Fibroblast of skin of left quadriceps (primary cell): ENCODE measurements at regions not wholly inside any gene's neighbourhood (a gene's known extent, or its start where the extent isn't known, plus 50 kb on each side); places are given as distances from the start of the nearest gene placed in this dataset.

Experiments
- DNase-seq, 2 experiments: peaks; one replicate each; pipeline ENCODE4 v3.0.0-alpha.2; 2013; ENCODE audit warnings: low read depth in 2 of 2

DNA sequence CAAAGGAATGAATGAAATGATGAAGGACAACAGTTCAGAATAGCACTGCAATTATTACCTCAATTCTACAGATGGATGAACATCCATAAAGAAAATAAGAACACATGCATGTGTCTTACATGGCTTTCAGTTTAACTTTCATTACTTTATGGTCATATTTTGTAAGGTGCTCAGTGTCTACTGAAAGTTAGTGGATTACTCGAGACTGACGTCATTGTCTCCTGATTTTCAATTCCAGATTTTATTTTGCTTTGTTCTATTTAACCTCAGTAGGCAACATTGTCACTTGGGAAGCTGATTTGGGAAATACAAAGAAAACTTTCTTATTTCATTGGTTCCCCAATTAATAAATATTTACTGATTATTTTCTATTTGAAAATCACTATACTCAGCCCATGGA, 363.7 kb downstream of the CHSY3 start:
- DNase-seq = no peak

DNA sequence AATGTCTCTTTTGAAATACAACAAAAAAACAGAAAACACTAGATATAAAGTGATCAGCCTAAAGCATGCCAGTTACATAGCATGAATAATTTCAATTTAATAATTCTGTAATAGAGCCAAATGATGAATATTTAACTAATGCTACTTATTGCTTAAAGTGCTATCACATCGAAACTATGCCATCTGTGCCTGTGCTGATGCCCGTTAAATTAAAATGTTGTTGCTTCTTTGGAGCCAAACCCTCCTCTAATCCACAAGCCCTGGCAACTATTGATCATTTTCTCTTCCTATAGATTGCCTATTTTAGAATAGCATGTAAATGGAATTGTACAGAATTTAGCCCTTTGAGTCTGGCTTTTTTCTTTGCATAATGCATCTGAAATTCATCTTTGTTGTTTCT, 356.2 kb downstream of the CHSY3 start:
- no peak for DNase-seq

DNA sequence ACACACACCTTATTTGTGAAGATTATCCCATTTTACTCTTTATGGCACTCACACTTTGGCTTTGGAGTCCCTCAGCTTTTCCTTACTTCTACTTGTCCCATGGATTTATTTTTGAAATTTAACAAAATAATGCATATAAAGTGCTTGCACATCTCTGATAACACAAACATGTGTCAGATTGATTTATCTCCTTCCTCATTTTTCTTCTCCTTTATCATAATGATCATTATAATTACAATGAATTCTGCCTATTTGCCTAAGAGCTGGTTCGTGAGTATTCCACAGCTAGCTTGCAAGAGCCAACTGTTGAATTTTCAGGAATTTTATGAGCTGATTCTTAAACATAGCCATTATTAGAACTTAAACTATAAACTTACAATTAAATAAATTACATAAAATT, 347.7 kb downstream of the CHSY3 start:
- DNase-seq = no peak

DNA sequence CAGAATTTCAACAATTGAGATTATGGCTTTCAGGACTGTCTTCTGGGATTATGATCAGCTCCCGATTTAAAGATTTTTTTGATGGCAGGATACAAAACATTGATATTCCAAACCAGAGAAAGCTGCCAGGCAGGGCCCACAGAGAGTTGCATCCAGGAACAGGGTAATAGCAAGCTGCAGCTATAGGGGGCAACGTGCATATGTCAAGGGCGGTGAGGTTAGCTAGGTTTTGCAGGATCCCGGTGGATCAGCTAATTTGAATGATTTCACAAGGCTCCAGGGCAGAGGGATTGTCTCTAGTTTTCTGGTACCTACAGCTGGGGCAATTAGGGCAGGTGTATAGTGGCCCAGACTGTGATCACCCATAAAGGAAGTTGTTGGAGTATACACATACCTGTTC, 339.4 kb downstream of the CHSY3 start:
- no peak for DNase-seq

DNA sequence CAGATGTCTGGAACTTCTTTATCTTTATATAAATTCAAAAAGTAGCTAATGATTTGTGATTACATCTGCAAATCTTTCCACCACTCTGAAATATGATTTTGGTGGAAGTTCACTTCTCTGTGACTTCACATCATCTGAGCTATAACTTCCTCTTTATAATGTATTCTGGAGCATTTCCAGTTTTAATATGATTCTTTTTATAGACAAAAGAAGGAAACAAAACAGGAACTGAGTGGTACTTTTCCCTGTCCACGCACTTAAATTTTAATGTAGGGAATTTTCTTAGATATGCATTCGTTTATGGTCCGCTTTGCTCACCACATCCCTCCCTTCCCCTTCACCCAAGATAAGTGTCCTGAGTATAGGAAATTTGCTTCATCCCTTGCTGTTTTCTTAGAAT, 333.5 kb downstream of the CHSY3 start:
- DNase-seq = no peak
